ENCODE measurements at regions not wholly inside any gene's neighbourhood (a gene's known extent, or its start where the extent isn't known, plus 50 kb on each side); places are given as distances from the start of the nearest gene placed in this dataset.

DNA sequence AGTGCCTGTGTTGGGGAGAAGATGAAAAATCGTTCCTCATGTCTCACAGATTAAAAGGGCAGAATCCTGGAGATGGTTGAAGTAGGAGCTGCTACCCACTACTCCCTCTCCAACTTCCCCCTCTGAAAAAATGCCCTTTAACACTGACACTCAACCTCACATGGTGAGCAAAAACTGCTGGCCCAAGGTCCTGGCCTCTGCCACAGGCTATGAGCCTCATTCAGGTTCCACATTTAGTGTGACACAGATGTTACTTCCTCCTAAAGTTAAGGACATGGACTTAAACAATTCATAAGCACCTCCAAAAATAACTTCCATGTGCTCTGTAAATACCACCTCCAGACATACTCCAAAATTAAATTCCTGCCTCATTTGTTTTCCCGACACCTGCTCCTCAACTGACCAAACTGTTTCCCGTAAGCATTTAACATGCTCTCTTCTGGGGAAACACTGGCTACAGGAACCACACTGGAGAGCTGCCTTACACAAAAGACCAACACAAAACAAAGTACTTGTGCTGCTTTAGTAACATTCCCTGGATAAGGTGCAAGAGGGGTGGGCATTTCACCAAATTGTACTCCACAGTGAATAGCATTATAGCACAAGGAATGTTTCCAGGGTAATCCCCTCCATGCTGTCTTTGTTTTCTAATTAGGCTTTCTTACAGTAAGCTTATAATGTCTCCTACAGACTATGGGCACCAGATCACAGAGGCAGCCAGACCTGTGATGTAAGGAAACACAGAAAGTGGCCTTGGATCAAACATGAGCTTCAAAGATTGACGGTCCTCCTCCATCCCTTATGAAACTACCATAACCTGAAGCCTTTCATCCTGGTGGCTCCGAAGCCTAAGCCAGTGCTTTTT is 57.0 kb downstream of the PHLDA1 start:
- no peaks in the 10 kb centered on the region for H3K27me3 ChIP-seq (replicated peaks)
- in situ Hi-C loops (cut with HindIII; ENCODE audit: low pct_ligation_motif_present, low sequenced_read_pairs): no loop called here
- TF ChIP-seq, protein P1, sequence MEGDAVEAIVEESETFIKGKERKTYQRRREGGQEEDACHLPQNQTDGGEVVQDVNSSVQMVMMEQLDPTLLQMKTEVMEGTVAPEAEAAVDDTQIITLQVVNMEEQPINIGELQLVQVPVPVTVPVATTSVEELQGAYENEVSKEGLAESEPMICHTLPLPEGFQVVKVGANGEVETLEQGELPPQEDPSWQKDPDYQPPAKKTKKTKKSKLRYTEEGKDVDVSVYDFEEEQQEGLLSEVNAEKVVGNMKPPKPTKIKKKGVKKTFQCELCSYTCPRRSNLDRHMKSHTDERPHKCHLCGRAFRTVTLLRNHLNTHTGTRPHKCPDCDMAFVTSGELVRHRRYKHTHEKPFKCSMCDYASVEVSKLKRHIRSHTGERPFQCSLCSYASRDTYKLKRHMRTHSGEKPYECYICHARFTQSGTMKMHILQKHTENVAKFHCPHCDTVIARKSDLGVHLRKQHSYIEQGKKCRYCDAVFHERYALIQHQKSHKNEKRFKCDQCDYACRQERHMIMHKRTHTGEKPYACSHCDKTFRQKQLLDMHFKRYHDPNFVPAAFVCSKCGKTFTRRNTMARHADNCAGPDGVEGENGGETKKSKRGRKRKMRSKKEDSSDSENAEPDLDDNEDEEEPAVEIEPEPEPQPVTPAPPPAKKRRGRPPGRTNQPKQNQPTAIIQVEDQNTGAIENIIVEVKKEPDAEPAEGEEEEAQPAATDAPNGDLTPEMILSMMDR (IDR thresholded peaks at IDR 0.05; ENCODE audit: low read depth, low read length, missing control alignments): no peak
- no peak for DNase-seq
- no peaks in the 10 kb centered on the region for H3K36me3 ChIP-seq (replicated peaks)
- no peak overlapping the region for H3K27ac ChIP-seq
- no peak overlapping the region for H3K4me3 ChIP-seq (ENCODE audit: low read depth, low read length)

DNA sequence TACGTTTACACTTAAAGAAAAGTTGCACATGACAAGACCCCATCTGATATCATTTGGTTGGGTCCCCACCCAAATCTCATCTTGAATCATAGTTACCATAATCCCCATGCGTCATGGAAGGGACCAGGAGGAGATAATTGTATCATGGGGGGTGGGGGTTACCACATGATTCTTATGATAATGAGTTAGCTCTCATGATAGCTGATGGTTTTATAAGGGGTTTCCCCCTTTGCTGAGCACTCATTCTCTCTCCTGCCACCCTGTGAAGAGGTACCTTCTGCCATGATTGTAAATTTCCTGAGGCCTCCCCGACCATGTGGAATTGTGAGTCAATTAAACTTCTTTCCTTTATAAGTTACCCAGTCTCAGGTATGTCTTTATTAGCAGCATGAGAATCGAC is 60.3 kb downstream of the PHLDA1 start:
- Histone ChIP-seq H3K4me3 (ENCODE audit: low read depth, low read length) (no peak overlapping the region), H3K27ac (no peak overlapping the region), H3K27me3 (replicated peaks) (no peaks in the 10 kb centered on the region), H3K36me3 (replicated peaks) (no peaks in the 10 kb centered on the region)
- DNase-seq: no peak
- TF ChIP-seq, protein P1 (IDR thresholded peaks at IDR 0.05; ENCODE audit: low read depth, low read length, missing control alignments): no peak
- in situ Hi-C loops (cut with HindIII; ENCODE audit: low pct_ligation_motif_present, low sequenced_read_pairs): no loop called here

DNA sequence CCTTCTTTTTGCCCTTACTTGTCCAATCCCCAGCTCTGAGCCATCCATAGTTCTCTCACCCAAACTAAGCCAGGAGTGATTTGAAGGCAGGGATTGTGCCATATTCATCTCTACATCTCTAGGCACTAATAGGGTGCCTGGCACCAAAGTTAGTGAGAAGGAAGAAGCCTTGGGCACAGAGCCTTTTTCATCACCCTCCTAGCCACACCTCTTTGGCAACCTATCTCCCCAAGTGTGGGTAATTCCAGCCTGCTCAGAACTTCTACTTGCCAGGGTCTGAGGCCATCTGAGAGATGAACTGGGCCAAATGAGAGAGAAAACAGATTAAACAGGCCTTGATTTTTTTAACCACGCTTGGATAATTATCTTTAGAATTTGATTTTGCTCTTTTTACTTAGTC is 61.3 kb downstream of the PHLDA1 start:
- no peak overlapping the region for H3K27ac ChIP-seq
- H3K36me3 ChIP-seq (replicated peaks): no peaks in the 10 kb centered on the region
- TF ChIP-seq, protein P1 (IDR thresholded peaks at IDR 0.05; ENCODE audit: low read depth, low read length, missing control alignments): no peak
- in situ Hi-C loops (cut with HindIII; ENCODE audit: low pct_ligation_motif_present, low sequenced_read_pairs): no loop called here
- DNase-seq: no peak
- no peaks in the 10 kb centered on the region for H3K27me3 ChIP-seq (replicated peaks)
- H3K4me3 ChIP-seq (ENCODE audit: low read depth, low read length): no peak overlapping the region

DNA sequence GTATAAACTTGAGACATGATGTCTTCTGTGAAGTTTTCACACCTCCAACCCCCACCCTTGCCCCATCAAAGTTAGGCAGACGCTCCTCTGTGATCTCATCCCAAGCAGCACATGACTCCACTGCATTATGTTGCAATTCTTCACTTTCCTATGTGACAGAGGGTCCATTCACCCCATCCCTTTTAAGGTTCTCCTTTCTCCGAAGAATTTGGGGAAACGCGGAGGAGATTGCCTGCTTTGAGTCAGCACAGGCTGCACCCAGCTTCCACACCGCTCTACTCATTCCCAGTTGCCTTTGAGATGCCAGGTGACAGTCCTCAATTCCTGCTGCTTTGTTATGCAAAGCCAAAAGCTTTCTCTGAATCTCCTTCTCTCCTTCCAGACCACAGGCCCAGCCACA is 61.8 kb downstream of the PHLDA1 start:
- in situ Hi-C loops (cut with HindIII; ENCODE audit: low pct_ligation_motif_present, low sequenced_read_pairs): no loop called here
- Histone ChIP-seq H3K27me3 (replicated peaks) (no peaks in the 10 kb centered on the region), H3K36me3 (replicated peaks) (no peaks in the 10 kb centered on the region), H3K27ac (no peak overlapping the region), H3K4me3 (ENCODE audit: low read depth, low read length) (no peak overlapping the region)
- DNase-seq: no peak
- TF ChIP-seq, protein P1 (IDR thresholded peaks at IDR 0.05; ENCODE audit: low read depth, low read length, missing control alignments): no peak

DNA sequence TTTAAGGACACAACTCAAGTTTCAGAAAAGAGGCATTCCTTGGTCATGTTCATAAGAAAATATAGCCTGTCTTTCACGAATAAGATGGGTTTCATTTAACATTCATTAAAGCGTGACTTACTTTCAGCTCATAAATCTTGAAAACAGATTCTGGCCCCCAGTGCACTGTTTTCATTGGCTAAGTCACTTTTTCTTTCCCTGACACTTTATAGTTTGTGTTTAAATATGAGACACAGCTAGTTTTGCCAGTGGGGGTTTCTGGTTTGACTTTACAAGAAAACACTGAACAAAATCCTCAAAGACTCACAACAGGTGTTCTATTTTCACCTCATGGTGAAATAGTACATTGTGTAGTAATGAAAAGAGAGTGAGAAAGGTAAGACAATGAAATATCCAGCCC is 65.9 kb downstream of the PHLDA1 start:
- in situ Hi-C loops (cut with HindIII; ENCODE audit: low pct_ligation_motif_present, low sequenced_read_pairs): no loop called here

More for the DNA sequence above, 65.9 kb downstream of the PHLDA1 start:
- TF ChIP-seq, protein P1 (IDR thresholded peaks at IDR 0.05; ENCODE audit: low read depth, low read length, missing control alignments): no peak
- Histone ChIP-seq H3K4me3 (ENCODE audit: low read depth, low read length) (no peak overlapping the region), H3K27me3 (replicated peaks) (no peaks in the 10 kb centered on the region), H3K36me3 (replicated peaks) (no peaks in the 10 kb centered on the region), H3K27ac (no peak overlapping the region)
- DNase-seq: no peak
